ENCODE measurements at regions not wholly inside any gene's neighbourhood (a gene's known extent, or its start where the extent isn't known, plus 50 kb on each side); places are given as distances from the start of the nearest gene placed in this dataset.
"Not testable (repeated sequence)": the region's sequence is repeated elsewhere in the genome, so short reads cannot be mapped to it uniquely, and the experiment has no call there.

DNA sequence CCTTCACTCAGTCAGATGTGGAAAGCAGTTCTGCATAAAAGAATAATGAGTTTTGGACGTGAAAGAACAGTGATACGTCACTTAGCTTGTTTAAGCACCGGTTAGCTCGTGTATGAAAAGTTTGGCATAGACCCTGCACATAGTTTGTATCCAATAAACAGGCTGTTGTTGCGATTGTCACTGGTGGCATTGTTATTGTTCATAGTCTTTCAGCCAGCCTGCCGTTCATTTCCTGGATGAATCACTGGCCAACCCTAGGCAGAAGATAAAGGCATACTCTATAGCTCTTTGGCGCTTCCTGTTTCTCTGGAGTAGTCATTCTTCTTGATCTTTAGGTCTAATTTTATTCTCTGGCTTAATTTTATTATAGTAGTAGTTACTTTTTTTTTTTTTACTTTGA lies 57.8 kb upstream of the ANKRD30A start:
- DNase-seq, result no peak

DNA sequence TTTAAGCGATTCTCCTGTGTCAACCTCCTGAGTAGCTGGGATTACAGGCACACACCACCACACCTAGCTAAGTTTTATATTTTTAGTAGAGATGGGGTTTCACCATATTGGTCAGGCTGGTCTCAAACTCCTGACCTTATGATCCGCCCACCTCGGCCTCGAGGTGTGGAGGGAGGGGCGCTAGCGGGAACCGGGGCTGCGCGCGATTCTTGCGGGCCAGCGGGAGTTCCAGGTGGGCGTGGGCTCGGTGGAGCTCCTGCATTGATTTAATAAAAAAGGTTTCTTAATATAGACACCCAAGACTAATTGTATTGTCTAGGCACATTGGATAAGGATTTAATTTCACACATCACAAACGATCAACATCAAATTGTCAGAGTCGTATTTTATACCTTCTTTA lies 63.1 kb upstream of the ANKRD30A start:
- not testable (repeated sequence) for DNase-seq

DNA sequence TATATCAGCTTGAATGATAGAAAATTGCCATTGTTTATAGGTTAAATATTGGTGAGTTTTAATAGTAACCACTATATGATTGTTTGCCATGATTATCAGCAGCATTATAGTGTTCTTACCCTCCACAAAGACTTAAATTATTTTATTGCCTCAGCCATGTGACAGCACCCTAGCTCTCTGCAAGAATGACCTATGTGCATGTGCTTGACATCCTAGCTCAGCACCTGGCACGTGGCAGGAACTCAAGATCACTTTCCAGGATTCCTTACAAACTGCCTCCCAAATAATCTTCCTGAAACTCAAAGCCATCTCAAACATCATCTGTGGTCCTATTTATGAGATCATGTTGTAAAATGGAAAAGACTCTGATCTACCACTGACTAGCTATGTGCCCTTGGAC lies 68.1 kb upstream of the ANKRD30A start:
- no peak for DNase-seq

GRCh38 chr10:37053476-37053875 lies 71.9 kb upstream of the ANKRD30A start:
- DNase-seq, result no peak

DNA sequence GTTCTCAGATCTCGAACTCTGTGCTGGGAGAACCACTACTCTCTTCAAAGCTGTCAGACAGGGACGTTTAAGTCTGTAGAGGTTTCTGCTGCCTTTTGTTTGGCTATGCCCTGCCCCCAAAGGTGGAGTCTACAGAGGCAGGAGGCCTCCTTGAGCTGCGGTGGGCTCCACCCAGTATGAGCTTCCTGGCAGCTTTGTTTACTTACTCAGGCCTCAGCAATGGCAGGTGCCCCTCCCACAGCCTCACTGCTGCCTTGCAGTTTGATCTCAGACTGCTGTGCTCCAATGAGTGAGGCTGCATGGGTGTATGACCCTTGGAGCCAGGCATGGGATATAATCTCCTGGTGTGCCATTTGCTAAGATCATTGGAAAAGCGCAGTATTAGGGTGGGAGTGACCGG lies 75.4 kb upstream of the ANKRD30A start:
- not testable (repeated sequence) for DNase-seq

DNA sequence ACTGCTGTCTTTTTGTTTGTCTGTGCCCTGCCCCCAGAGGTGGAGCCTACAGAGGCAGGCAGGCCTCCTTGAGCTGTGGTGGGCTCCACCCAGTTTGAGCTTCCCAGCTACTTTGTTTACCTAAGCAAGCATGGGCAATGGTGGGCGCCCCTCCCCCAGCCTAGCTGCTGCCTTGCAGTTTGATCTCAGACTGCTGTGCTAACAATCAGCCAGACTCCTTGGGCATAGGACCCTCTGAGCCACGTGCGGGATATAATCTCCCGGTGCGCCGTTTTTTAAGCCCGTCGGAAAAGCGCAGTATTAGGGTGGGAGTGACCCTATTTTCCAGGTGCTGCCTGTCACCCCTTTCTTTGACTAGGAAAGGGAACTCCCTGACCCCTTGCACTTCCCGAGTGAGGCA lies 81.1 kb upstream of the ANKRD30A start:
- DNase-seq, result not testable (repeated sequence)

GRCh38 chr10:37035853-37036252 lies 89.5 kb upstream of the ANKRD30A start:
- no peak for DNase-seq

DNA sequence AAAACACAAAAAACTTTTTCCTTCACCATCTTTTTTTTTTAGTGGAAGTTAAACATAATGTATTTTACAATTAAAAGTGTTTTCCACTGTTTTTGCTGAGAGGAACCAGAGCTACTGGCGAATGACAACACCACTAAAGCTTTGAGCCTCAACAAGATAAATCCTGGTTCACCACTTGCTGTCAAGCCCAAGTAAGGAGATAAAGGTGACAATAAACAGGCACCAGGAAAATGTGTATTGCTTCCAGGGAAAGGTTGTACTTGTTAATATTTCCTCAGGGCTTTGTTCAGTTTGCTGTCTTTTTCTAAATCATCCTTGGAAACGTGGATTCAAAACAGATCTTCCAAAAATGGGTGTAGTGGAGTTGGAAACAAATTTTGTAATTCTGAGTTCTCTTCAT lies 109.9 kb upstream of the ANKRD30A start:
- no peak for DNase-seq

DNA sequence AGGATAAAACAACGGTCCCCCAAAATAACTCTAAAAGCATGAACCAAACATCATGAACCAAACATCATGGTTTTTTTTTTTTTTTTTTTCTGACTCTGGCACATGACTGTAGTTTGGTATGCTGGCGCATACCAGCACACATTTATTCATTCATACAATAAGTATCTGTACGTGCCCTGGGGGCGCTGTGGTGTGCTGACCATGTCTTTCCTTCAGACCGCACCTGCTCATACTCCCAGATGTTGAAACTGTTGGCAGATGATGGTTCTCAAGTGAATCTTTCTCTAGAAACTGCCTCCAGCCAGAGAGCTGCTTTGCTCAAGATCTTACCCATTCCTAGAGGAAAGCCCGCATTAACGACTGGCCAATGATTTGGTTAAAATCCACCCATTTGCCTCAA lies 114.7 kb upstream of the ANKRD30A start:
- no peak for DNase-seq

DNA sequence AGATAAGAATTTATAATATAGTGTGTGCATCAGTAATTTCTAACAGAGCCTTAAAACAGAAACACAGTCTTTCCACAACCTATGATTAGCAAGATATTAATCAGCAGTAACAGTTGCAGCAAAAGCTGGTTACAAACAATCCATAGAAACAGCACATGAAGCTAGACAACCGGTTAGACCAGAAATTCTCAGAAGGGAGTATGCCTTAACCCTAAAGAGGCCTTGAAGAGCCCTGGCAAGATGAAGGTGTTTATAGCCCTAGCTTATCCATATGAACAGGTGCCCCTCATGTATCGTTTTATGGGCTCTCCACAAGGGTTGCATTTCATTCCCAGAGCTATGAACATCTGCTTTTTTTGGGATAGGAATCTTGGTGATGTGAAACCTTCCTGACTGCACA lies 117.1 kb upstream of the ANKRD30A start:
- DNase-seq, result not testable (repeated sequence)

DNA sequence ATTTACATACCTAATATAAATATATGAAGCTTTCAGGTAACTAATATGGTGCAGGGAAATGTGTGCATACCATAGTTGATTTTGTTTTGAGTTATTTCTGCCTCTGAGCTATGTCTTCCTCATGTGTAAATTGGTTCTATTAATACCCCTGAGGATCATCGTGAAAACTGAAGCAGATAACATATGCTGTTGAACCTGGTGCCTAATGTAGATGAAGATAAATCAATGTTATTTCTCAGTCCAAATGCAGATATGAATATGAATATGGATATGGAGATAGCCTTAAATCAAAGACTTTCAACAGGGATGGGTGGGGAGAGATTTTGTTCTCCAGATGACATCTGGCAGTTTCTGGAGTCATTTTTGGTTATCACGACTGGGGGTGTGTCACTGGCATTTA lies 122.3 kb upstream of the ANKRD30A start:
- DNase-seq, result no peak

GRCh38 chr10:36995806-36996205 lies 129.6 kb upstream of the ANKRD30A start:
- not testable (repeated sequence) for DNase-seq

DNA sequence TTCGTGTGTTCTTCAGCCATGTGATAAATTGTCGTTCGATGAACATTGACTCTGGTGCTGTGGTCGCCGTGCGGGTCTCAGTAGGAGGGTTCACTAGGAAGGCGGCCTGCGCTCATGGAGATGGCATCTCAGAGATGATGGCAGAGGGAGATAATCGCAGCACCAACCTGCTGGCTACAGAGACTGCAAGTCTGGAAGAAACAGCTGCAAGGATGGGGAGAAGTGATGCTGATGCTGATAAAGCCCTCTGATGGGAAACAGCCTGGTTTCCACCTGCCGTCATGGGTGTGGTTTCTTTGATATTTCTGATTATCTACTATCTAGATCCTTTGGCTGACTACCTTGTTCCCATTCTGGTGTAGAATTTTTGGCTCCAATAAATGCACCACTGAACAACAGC lies 130.5 kb upstream of the ANKRD30A start:
- DNase-seq, result no peak

GRCh38 chr10:36989233-36989632 lies 136.2 kb upstream of the ANKRD30A start:
- DNase-seq, result no peak

GRCh38 chr10:36946598-36946997 lies 178.8 kb upstream of the ANKRD30A start:
- no peak for DNase-seq

GRCh38 chr10:36943544-36943943 lies 181.9 kb upstream of the ANKRD30A start:
- DNase-seq, result no peak

GRCh38 chr10:36942616-36943015 lies 182.8 kb upstream of the ANKRD30A start:
- DNase-seq, result no peak

DNA sequence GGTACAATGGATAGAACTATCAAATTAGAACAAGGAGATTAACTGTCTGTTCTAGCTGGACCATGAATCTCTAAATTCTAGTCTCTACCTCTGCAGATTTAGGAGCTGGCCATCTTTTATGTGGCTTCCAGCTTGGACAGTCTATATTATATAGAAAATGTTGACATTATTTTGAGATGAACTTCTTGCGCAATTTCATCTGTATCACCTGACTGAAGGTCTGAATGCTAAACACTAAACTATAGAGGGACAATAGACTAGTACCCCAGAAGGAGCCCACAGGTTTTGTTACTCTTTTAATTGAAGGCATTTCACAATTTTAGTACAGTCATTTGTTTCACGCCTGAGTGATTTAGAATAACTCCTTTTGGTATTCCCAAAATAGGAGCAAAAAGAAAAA lies 222.4 kb upstream of the ANKRD30A start:
- no peak for DNase-seq

- no peak for DNase-seq
These were observed 225.7 kb upstream of the ANKRD30A start for GRCh38 chr10:36899652-36900051.

DNA sequence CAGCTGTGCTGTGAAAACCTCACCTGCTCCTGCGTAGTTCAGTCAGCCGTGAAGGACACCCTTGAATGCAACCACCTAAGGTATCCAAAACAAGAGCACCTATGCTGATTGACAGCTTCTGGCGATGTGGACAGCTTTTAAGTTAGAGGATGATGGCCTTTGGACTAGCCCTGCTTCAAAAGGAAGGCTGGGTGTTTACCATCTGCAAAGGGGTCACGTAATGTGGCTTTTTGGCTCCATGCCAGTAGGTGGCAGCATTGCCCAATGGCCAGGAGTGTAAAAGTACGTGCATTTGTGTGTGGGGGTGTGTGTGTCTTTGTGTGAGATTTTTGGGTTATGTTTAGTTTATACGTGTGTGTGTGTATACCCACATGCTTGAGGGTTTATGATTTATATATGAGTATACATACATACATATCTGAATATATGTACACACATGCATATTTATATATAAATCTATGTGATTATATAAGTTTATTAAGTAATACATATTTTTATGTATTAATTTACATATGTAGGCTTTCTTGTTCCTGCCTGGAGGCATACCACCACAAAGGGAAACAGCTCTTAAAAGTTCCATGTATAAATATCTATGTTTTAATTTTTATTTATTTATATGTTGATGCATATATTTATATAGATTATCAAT lies 236.3 kb upstream of the ANKRD30A start:
- peak in 1 of 2 donors; percentile 36 for DNase-seq

DNA sequence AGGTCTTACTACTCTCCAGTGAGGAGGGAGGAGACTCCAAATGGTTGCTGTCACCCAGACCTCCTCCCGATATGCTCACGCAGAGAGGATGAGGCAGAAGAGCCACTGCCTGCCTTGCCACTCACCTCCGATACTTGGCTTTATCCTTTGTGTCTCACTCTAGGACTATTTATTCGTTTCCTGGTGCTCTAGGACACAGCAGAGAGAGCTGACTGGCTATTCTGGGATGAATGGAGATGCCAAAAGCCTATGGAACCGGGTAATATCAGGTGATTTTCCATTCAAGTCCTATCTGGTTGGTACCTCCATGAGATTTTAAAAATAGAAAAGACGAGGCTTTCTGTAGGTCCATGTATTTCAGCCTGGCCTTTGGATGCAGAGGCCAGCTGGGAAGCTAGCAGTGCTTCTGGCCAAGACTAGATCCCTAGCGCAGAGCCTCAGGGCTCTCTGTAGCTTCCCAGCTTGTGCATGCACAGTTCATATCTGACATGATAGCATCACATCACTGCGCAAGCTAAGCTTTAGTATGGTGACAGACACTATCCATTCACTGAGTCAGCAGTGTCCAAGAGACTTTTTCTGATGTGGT lies 239.0 kb upstream of the ANKRD30A start:
- no peak for DNase-seq

DNA sequence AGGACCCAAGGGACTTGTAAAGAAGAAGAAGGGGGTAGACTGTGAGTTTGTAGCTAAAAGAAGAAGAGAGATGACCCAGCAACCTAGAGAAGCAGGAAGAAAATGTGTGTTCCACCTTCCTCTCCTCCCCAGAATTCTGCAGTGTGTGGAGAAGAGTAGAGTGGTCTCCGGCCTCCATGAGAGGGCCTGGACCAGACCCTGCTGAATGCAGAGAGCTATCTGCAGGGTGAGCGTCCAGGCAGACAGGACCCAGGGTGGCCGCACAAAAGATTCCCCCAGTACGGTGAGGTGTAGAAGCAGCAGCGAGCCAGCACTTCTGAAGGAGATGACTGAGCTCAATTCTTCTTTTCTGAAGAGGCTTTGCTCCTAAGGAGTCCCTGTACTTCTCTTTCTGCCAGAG lies 239.7 kb upstream of the ANKRD30A start:
- DNase-seq, result no peak

GRCh38 chr10:36882781-36883180 lies 242.6 kb upstream of the ANKRD30A start:
- DNase-seq, result no peak

GRCh38 chr10:36880898-36881297 lies 244.5 kb upstream of the ANKRD30A start:
- DNase-seq, result no peak

All from inflammatory macrophage (primary cell).